Myocyte (in vitro differentiated cells): ENCODE measurements at regions not wholly inside any gene's neighbourhood (a gene's known extent, or its start where the extent isn't known, plus 50 kb on each side); places are given as distances from the start of the nearest gene placed in this dataset.

Experiments
- DNase-seq: peaks from one replicate; pipeline ENCODE4 v3.0.0-alpha.2; 2012; ENCODE audit warnings: low read depth

GRCh38 chr9:20044686-20045085, 255.8 kb upstream of the SLC24A2 start:
- no peak for DNase-seq

- peak; percentile 13 for DNase-seq
Measured at GRCh38 chr9:20043461-20043860, 254.6 kb upstream of the SLC24A2 start.

GRCh38 chr9:20043035-20043434, 254.2 kb upstream of the SLC24A2 start:
- DNase-seq = no peak

- DNase-seq = no peak
Measured at GRCh38 chr9:20042128-20042711, 253.4 kb upstream of the SLC24A2 start.

GRCh38 chr9:20041697-20042081, 252.9 kb upstream of the SLC24A2 start:
- DNase-seq = peak; percentile 18

GRCh38 chr9:20040991-20041696, 252.3 kb upstream of the SLC24A2 start:
- DNase-seq = no peak

GRCh38 chr9:20037699-20038098, 248.9 kb upstream of the SLC24A2 start:
- no peak for DNase-seq

GRCh38 chr9:20033511-20033910, 244.7 kb upstream of the SLC24A2 start:
- DNase-seq = peak; percentile 10

GRCh38 chr9:20032413-20033006, 243.7 kb upstream of the SLC24A2 start:
- no peak for DNase-seq

GRCh38 chr9:20031836-20032235, 243.0 kb upstream of the SLC24A2 start:
- DNase-seq = no peak

GRCh38 chr9:20030671-20031070, 241.8 kb upstream of the SLC24A2 start:
- no peak for DNase-seq

- no peak for DNase-seq
Measured at GRCh38 chr9:20030221-20030620, 241.4 kb upstream of the SLC24A2 start.

- peak; percentile 93 for DNase-seq
Measured at GRCh38 chr9:20028849-20029231, 240.0 kb upstream of the SLC24A2 start.

GRCh38 chr9:20028192-20028848, 239.5 kb upstream of the SLC24A2 start:
- DNase-seq = no peak

GRCh38 chr9:20023961-20024571, 235.2 kb upstream of the SLC24A2 start:
- DNase-seq = peak; percentile 9

GRCh38 chr9:20023210-20023905, 234.5 kb upstream of the SLC24A2 start:
- no peak for DNase-seq

- peak; percentile 30 for DNase-seq
Measured at GRCh38 chr9:20022410-20022809, 233.6 kb upstream of the SLC24A2 start.

- no peak for DNase-seq
Measured at GRCh38 chr9:20016611-20017010, 227.8 kb upstream of the SLC24A2 start.

GRCh38 chr9:20015427-20015931, 226.6 kb upstream of the SLC24A2 start:
- no peak for DNase-seq

- DNase-seq = no peak
Measured at GRCh38 chr9:20014168-20014567, 225.3 kb upstream of the SLC24A2 start.

- DNase-seq = no peak
Measured at GRCh38 chr9:20012232-20012631, 223.4 kb upstream of the SLC24A2 start.
